ENCODE measurements at regions not wholly inside any gene's neighbourhood (a gene's known extent, or its start where the extent isn't known, plus 50 kb on each side); places are given as distances from the start of the nearest gene placed in this dataset.

- H3K4me3 ChIP-seq (ENCODE audit: low read depth, low read length) = no peak overlapping the region
- no peak for DNase-seq (ENCODE audit: low read depth)
- TF ChIP-seq CTCF (IDR thresholded peaks at IDR 0.05; ENCODE audit: low read depth, low read length, missing control alignments) = no peak
Observed at GRCh38 chr3:82410366-82410765, 648.9 kb upstream of the GBE1 start.

DNA sequence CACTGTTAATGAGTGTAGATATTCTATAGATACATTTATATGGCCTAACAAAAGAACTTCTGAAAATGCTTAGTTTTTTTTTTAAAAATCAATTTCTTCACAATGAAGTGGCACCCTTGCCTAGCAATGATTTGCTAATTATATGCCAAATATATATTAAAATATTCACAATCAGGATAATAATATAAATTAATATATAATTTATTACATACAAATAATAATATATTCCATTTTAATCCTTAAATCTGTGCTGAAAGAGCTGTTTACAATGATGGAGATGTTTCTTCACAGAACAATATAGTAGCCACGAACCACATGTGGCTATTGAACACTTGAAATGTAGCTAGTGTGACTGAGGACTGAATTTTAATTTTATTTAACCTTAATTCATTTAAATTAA, 648.4 kb upstream of the GBE1 start:
- H3K4me3 ChIP-seq (ENCODE audit: low read depth, low read length) = no peak overlapping the region
- no peak for TF ChIP-seq CTCF (IDR thresholded peaks at IDR 0.05; ENCODE audit: low read depth, low read length, missing control alignments)
- DNase-seq (ENCODE audit: low read depth) = no peak

- DNase-seq (ENCODE audit: low read depth) = no peak
- TF ChIP-seq CTCF (IDR thresholded peaks at IDR 0.05; ENCODE audit: low read depth, low read length, missing control alignments) = no peak
- H3K4me3 ChIP-seq (ENCODE audit: low read depth, low read length) = no peak overlapping the region
Observed at GRCh38 chr3:82392203-82392775, 630.8 kb upstream of the GBE1 start.

- TF ChIP-seq CTCF (IDR thresholded peaks at IDR 0.05; ENCODE audit: low read depth, low read length, missing control alignments) = no peak
- no peak for DNase-seq (ENCODE audit: low read depth)
- no peak overlapping the region for H3K4me3 ChIP-seq (ENCODE audit: low read depth, low read length)
Observed at GRCh38 chr3:82390868-82391267, 629.4 kb upstream of the GBE1 start.

DNA sequence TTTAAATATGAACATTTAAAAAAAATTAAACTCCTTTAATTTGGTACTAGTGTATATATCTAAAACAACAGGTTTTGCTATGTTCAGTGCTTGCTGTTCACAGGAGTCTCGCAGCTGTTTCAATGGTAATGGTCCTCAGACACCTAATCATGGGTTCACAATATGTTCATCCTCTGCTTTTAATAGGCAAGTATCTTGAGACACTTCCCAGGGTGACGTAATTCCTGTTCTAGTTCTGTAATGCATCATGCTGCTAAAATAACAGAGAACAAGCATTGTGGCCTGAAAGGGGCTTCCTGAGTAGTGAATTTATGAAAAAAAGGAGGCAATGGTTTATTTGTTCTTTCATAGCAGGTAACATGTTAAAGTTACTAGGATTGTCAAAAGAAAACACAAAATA, 625.2 kb upstream of the GBE1 start:
- TF ChIP-seq CTCF (IDR thresholded peaks at IDR 0.05; ENCODE audit: low read depth, low read length, missing control alignments) = no peak
- H3K4me3 ChIP-seq (ENCODE audit: low read depth, low read length) = no peak overlapping the region
- no peak for DNase-seq (ENCODE audit: low read depth)

DNA sequence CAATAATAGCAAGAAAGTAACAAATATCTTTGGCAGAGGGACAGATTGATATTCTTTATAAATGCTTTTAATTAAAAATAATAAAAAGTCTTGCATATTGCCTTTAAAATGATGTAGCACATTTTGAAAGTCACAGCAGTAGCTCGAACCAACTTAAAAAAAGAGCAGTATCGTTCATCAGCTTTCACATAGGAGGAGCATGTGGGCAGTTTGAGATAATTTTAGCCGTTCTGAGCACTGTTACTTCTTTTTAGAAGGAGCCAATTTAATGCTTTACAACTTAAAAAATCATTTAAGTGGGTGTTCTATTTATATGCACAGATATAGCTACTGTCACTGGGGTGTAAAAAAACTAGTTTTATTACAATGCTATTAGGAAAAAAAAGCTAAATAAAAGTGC, 622.7 kb upstream of the GBE1 start:
- H3K4me3 ChIP-seq (ENCODE audit: low read depth, low read length) = no peak overlapping the region

More for the DNA sequence above, 622.7 kb upstream of the GBE1 start:
- no peak for DNase-seq (ENCODE audit: low read depth)
- TF ChIP-seq CTCF (IDR thresholded peaks at IDR 0.05; ENCODE audit: low read depth, low read length, missing control alignments) = no peak

Data from GM12864 (cell line).